Fibroblast of skin of left biceps (primary cell): ENCODE measurements at regions not wholly inside any gene's neighbourhood (a gene's known extent, or its start where the extent isn't known, plus 50 kb on each side); places are given as distances from the start of the nearest gene placed in this dataset.

Source experiments
- DNase-seq, 2 experiments: peaks; one replicate each; pipeline ENCODE4 v3.0.0-alpha.2; 2013; ENCODE audit warnings: low read depth in 2 of 2

DNA sequence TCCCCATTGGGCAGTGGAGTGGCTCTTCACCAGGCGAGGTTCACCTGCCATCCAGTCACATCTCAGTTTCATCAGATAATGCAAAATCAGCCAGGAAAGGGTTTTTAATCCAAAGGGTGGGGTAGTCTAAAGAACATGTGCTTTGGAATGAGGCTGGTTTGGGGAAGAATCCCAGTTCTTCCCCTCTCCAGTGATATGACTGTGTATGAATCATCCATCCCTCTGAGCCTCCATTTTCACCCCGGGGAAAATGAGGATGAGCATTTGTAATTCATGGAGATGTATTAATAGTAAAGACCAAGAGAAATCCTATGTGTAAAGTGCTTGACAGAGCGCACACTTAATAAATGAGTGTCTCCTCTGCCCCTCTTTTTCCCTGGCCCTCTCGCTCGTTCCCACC lies 215.1 kb upstream of the FGGY start:
- no peak for DNase-seq

DNA sequence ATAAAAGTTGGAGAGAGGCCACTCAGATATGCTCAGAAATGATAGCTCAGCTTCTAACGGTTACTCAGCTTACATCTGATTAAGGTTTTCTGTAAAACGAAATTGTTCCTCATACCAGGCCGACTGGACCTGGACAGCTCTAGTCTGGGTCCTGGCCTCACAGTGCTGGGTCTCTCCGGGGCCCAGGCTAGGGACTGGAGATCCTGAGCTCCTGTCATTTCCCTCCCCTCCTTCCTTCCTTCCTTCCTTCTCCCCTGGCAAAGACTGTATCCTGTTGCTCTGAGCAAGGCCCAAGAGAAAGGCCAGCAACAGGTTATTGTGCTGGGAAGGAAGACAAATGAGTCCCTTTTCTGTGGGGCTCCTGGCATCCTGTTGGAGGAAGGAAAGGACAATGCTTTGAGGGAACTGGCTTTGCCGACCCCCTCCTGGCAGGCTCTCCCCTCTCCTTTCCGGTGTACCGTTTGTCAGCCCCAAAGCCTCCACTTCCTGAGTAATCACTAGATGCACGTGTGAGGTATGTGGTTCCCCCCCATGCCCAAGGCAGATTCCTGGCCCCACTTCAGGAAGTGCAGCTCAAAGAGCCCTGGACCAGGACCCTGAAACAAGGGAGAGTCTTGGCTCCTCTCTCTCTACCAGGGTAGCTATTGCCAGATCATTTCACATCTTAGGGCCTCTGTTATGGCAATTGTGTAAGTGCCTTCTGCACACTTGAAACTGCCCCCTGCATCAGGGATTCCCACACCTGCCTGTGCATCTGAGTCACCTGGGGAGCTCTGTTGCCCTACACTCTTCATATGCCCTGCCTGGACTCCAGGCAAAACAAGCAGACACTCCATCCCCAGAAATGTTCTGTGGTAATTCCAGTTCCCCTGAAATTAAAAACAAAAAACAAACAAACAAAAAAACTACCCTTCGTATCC lies 212.7 kb upstream of the FGGY start:
- no peak for DNase-seq

DNA sequence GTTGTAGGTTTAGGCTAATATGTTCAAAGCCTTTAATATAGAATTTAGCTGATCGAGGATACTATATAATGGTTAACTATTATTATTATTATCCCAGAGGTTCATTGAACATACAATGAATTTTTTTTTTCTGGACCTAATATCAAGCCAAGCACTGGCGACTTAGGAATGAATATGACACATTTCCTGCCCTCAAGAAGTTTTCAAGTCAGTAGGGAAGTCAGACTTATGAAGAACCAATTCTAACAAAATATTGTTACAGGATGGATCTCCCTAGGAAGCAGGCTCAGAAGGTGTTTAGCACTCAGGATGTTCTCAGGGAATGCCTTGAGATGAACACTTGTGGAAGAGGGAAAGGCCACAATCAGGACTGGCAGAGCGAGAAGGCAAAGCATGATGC lies 211.8 kb upstream of the FGGY start:
- no peak for DNase-seq

DNA sequence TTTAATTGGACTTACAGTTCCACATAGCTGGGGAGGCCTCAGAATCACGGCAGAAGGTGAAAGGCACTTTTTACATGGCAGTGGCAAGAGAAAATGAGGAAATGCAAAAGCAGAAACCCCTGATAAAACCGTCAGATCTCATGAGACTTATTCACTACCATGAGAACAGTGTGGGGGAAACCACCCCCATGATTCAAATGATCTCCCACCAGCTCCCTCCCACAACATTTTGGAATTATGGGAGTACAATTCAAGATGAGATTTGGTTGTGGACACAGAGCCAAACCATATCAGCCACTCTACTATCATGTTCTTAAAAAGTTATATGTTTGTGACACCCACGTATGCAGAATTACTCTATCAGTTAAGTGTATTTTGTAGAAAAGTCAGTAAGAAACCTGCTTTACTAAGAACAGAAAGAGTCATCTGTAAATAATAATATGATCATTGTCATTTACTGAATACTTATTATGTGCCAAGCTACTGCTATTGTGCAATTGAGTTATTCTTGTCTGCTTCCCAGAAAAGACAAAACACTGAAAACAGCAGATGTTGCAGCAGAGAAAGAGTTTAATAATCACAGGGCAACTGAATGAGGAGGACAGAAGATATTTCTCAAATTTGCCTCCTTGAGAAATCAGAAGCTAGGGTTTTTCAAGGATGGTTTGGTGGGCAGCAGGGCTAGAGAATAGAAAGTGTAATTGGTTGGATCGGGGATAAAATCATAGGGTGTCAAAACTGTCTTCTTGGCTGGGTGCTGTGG lies 207.7 kb upstream of the FGGY start:
- DNase-seq, result no peak

DNA sequence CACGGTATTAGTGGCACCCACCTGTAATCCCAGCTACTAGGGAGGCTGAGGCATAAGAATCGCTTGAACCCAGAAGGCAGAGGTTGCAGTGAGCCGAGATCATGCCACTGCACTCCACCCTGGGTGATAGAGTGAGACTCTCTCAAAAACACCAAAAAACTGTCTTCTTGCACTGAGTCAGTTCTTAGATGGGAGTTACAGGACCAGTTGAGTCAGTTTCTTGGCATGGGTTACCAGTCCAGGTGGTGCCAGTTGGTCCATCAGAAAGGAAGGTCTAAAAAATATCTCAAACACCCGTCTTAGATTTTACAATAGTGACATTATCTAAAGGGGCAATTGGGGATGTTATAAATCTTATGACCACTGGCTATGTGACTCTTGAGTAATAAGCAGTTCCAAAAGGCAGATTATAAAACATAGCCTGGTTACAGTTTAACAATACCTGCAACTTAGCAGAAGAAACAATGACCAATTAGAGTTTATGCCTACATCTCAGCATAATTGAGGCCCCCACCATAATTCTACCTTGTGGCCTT lies 206.9 kb upstream of the FGGY start:
- no peak for DNase-seq

DNA sequence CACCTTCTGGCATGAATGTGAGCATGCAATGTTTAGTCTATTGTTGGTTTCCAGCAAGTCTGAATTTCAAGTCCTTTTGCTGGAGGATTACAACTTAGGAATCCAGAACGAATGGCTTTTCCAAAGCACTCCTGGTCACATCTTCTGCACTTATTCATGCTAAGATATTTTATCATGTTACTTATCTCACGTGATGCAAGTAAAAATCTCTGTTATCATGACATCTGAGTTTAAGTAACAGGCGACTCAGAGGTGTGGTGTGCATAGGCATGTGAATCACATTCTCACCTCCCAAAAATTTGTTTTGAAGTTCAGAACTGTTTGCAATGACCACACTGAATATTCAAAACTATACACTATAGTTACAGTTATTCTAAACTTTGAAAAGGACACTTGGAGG lies 204.8 kb upstream of the FGGY start:
- DNase-seq, result no peak

DNA sequence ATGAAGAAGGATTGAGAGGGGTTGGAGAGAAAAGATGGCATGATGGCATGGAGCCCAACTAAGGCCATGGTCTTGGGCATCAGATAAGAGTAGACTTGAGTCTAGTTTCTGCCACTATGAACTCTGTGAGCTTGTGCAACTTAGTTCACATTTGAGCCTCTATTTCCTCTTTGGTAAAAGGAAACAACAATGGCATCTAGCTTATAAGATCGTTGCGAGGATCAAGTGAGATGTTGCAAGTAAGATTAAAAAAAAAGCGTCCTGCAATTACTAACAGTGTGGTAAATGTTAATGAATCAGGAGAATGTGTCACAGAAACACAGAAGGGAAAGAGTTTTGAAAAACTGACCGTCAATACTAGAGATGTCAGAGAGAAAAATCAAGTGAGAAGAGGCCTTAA lies 202.9 kb upstream of the FGGY start:
- no peak for DNase-seq

DNA sequence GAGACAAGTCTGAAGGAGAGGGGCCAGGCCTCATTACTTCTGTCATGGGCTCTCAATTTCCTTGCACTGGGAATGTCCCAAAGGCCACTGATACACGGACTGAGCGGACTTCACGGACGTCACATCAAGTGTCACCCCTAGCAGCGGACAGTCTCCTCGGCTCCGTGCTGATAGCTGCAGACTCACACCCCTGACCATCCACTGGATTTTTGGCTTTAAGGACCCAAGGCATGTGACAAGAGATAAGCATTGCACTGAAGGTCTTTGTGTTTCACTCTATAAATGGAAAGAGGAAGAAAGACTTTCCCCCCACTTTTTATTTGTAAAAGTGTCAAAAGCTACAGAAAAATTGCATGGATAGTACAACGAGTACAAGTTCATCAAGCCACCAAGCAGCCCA lies 200.4 kb upstream of the FGGY start:
- no peak for DNase-seq

DNA sequence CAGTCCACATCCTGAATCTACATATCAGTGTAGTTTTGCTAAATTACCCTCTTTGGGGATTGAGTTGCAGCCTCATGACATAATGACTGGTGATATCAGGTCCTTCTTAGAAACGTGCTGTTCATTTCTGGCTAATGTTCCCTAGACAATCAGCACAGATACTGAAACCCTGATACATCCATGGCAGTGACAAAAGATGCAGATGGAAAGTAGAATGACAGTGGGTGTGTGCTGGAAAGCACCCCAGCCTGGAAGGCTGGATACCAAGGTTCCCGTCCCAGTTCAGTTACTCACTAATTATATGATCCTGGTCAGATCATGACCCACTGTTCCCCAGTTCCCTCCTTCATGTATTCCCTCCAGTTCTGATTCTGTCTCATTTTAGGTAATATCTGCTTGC lies 198.2 kb upstream of the FGGY start:
- DNase-seq, result no peak

DNA sequence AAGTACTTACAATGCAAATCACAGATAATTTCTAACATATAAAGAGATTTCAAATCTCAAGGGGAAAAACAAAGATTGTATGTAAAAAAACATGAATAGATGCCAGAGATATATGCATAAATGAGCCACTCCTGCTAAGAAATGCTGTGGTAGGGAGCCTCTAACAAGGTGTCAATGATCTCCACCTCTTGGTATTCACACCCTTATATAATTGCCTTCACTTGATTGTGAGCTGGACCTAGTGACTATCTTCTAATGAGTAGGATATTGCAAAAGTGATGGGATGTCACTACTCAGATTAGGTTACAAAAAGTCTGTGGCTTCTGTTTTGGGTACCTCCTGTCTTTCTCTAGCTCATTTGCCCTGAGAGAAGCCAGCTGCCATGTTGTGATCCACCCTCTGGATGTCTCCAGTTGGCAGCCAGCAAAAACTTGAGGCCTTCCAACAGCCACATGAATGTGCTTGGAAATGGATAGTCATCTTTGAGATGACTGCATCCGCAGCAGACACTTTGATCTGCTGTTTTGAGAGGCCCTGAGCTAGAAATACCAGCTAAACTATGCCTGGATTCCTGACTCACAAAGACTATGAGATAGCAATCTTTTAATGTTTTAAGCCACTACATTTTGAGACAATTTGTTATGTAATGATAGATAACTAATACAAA lies 196.1 kb upstream of the FGGY start:
- DNase-seq, result no peak

DNA sequence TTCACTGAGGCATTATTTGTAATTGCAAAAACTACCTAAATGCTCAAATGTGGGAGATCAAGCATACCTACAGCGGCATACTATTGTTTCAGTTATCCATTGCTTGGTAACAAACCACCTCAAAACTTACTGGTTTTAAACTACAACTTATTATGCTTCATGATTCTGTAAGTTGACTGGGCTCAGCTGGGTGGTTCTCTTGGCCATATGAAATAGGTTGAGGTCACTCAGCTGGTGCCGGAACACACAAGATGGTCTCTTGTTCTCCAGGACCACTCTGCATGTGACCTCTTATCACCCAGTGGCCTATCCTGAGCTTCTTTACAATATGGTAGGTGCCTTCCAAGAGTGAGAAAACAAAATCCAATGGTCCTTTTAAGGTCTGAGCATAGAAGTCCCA lies 195.4 kb upstream of the FGGY start:
- no peak for DNase-seq

DNA sequence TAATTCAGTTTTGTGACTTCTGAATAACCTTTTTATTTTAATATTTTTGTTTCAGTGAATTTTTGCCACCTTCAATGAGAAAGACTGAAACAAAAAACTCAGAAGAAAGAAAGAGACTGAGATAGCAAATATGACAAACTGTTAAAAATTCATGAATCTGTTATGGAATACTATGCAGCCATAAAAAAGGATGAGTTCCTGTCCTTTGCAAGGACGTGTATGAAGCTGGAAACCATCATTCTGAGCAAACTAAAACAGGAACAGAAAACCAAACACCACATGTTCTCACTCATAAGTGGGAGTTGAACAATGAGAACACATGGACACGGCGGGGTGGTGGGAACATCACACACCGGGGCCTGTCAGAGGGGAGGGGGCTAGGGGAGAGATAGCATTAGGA lies 193.4 kb upstream of the FGGY start:
- no peak for DNase-seq

DNA sequence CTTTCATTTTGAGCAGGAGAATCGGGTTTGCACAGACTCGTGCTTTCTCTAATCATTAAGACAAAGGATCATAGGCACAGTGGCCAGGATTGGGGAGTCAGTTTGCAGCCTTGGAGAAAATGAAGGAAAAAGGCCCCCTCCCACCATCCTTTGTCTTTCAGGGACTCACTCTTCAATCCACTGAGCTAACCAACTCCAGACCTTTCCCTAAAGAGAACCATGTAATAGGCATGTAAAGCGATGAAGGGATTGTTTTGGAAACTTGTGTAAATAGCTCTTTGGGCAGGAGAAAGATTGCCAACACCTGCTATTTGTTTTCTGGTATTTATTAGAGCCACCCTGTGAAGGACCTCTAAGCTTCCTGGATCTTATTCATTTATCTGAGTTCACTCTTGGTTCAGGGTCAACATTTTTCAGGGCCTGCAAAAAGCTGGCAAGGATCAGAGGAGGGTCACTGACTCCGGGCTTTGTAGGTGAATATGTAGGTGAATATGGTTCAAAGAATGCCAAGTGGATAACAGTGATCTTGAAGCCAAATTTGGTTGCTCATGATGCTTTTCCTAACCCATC lies 192.6 kb upstream of the FGGY start:
- DNase-seq, result no peak

DNA sequence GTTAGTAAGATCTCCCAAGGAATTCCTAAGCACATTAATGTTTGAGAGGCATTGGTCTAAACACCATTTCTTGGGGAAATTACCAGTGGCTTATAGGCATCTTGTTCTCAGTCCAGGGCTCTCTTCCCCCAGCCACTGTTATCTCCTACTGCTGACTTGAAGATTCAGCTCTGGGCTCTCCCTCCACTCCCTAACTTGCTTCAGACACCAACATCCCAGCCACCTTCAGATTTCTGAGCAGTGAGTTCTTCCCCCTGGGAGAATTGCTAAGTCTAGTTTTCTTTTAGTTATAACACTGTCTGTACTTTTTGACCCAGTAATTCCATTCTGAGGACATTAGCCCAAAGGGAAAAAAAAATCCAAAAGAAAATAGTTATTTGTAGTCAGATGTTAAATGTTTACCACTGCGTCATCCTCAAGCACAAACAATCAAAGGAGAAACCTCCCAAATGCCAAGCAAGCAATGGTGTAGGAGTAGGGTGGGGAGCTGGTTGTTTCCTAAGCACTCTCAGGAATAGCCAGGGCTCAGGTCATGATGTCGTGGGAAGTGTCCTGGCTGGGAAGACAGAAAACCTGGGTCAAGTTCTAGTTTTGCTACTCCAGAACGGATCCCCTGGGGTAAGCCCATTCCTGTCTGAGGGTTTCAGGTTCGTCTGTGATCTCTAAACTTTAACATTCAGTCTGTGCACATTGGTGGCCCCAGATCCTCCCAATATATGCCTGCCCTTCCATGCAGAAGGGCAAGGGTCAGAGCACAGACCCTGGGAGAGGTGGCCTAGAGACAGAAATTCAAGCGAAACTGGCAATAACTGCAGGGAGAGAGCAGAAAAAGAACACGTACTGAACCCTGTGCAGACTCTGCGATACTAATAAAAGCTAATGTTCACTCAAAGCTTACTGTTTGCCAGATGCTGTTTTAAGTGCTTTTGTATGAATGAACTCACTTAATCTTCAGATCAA lies 191.1 kb upstream of the FGGY start:
- no peak for DNase-seq

DNA sequence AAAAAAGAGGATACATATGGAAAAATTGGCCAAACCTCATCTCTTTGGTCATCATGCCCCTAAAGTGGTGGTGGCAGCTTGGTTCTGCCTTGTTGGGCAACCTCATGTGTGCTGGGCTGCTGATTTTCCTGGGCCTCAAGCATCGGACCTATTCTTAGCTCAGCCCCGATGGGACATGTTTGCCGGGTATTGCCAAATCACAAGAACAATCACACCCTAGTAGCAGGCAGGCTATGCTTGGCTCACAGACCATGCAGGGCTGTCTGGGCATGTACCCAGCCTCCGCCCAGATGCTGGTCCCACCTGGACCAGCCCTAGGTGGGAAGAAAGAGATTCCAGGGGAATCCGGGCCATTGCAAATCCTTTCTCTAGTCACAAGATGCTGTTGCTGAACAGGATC lies 189.4 kb upstream of the FGGY start:
- no peak for DNase-seq

DNA sequence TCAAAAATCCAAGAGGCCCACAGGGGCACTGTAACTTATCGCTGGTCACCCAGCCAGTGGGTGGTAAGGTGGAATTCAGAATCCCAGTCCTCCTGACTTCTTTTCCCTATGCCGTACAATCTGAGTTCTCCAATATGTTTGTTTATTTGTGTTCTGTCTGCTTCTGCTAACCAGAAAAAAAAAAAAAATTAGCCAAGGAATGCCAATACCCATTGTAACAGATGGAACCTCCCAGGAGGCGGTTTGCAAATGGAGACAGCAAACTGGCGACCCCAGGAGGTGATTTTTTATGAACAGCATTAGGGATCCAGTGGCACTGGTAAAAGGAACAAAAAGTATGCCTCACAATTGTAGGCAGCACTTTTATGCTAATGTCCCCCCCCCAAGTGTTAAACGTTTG lies 189.0 kb upstream of the FGGY start:
- DNase-seq, result no peak

DNA sequence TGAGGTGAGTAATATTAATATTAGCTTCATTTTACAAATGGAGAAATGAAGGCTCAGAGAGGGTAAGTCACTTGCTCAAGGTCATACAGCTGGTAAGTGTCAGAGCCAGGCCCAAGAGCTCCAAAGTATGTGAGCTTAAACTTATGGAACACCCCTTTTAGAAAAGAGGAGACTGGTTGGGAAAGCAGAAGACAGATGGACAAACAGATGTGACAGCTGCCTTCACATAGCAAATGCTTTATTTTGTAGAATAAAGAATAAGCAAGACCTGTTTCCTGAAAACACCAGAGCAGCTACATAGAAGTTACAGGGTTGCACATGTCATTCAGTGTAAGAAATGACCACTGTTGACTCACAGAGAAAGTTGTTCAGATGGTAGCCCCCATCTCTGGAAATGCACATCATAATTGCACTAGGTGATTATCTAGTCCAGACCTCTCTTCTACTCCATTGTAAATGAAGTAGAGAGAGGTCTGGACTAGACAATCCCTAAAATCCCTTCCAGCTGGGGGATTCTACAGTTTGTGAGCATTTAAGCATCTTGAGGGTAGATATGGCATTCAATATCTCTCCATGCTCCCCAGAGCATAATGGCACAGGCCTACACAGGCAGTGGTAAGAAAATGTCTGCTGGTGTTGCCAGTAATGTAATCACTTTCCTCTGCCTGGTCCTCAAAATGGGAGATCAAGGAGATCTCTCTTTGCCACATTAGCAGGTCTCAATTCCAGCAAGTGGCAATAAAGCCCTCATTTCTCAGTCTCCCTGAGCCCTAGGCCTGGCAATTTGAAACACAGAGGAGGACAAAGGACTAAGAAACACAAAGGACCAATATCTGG lies 188.2 kb upstream of the FGGY start:
- no peak for DNase-seq

DNA sequence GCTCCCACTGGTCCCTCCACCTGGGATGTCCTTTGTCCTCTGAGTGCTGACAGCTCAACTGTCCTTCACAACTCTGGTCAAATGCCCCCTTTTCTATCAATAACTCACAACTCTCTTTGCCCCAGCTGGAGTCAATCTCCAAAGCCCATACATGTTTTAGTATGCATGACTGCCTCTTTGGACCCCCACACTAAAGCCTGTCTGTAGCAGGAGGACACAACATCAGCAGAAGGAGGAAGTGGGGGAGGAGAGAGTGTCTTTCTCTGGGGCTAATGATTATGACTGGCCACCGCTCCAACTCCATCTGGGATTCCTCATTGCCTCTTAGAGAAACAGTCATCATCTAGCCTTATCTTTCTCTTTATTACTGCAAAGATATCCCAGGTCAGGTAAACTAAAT lies 186.6 kb upstream of the FGGY start:
- no peak for DNase-seq

DNA sequence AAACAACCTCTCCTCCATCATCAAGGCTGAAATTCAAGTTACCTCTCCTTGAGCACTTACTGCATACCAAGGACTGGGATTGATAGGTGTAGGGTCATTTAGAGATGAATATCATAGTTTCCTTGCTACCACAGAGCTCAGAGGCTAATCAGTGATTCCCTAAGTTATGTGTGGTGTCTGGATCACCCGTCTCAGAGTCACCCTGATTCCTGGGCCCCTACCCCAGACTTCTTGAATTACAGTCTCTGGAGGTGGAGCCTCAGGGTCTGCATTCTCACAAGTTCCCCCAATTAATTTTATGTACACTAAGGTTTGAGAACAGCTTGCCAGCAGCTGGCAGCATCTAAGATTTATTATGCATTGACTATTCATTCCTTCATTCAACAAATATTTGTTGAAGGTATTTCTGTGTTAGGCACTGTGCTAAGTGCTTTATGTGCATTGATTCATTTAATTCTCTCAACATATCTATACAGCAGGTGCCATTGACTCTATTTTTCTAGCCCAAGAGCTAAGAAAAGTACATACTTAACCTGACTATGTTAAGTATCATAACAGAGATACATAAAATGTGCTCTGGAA lies 182.9 kb upstream of the FGGY start:
- no peak for DNase-seq

DNA sequence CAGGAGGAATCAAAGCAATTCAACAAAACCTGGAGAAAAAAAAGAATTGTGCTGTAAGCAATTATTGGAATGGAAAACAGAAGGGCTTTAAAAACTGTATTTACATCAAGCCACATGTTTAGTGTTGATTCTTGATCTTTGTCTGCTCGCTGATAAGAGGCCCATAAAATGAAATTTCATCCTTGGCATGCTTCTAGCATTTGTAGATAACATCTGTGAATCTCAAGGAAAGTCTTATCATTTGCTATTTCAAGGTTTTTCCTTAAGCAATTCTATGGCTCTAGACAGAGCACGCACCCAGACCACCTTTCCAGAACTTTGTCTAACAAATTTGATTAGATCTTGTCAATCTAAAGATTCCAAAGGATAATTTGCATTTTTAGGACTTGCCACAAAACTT lies 181.0 kb upstream of the FGGY start:
- DNase-seq, result no peak
